Esophagus muscularis mucosa (tissue), 4 donors: ENCODE measurements at regions not wholly inside any gene's neighbourhood (a gene's known extent, or its start where the extent isn't known, plus 50 kb on each side); places are given as distances from the start of the nearest gene placed in this dataset.

ENCODE experiments used
- DNase-seq: peaks from one replicate; pipeline ENCODE4 v3.0.0-alpha.2; 2017; ENCODE audit errors: extremely low spot score
- H3K27ac ChIP-seq, 4 donors: fragments of 200-600 bp; sonication (generic); replicated peaks in 1 of 4; 1 replicate in 3 of 4; 2 replicates in 1 of 4; pipeline ENCODE4 v1.5.1; 2016 to 2019; ENCODE audit warnings: mild to moderate bottlenecking in 1 of 4
- H3K27me3 ChIP-seq, 4 donors: fragments of 200-600 bp; sonication (generic); one replicate each; pipeline versions ENCODE4 v1.5.1 to v1.6.0; 2016 to 2019
- H3K36me3 ChIP-seq, 4 donors: fragments of 200-600 bp; sonication (generic); one replicate each; pipeline ENCODE4 v1.5.1; 2016 to 2019
- H3K4me1 ChIP-seq, 4 donors: fragments of 200-600 bp; sonication (generic); one replicate each; pipeline ENCODE4 v1.5.1; 2016 to 2019
- H3K4me3 ChIP-seq, 4 donors: fragments of 200-600 bp; sonication (generic); 1 replicate in 2 of 4; 2 replicates in 2 of 4; pipeline ENCODE4 v1.5.1; 2016 to 2019; ENCODE audit warnings: mild to moderate bottlenecking in 4 of 4, moderate library complexity in 1 of 4
- H3K9me3 ChIP-seq, 4 donors: fragments of 200-600 bp; sonication (generic); 1 replicate in 3 of 4; 2 replicates in 1 of 4; pipeline ENCODE4 v1.5.1; 2016 to 2019
- EP300 ChIP-seq: sonication (generic); formaldehyde crosslinking; IDR thresholded peaks from one replicate; pipeline ENCODE4 v1.6.1; 2017; ENCODE audit warnings: antibody characterized with exemption
- POLR2A ChIP-seq: fragments of 450-650 bp; IDR thresholded peaks from one replicate; pipeline ENCODE4 v1.6.1; 2017; ENCODE audit warnings: antibody characterized with exemption, moderate library complexity, mild to moderate bottlenecking, low read depth
- POLR2AphosphoS5 ChIP-seq, 2 donors: sonication (generic); formaldehyde crosslinking; IDR thresholded peaks; one replicate each; pipeline ENCODE4 v1.6.1; 2017; ENCODE audit warnings: antibody characterized with exemption in 2 of 2
- WGBS: methylation state at CpG from one replicate; pipeline ENCODE4 v1.1.5; 2018; 5-methylcytosine and 5-hydroxymethylcytosine counted together
- intact Hi-C: fragments of 100-400 bp; cut with DNase I; formaldehyde crosslinking; loops from one replicate; pipeline ENCODE4 v1.15.1; 2023
- TF ChIP-seq, protein P1 (sequence below), 3 experiments: fragments of 200-600 bp in 2 of 3; fragments of 450-650 bp in 1 of 3; sonication (generic) in 2 of 3; IDR thresholded peaks; one replicate each; pipeline ENCODE4 v1.5.1; 2017 to 2019; ENCODE audit warnings: antibody characterized with exemption in 3 of 3, mild to moderate bottlenecking in 2 of 3, moderate library complexity in 1 of 3

GRCh38 chr4:164439037-164439436, 314.9 kb upstream of the SMIM31 start:
- 64% methylated on average over 4 of the region's 4 CpGs for WGBS

DNA sequence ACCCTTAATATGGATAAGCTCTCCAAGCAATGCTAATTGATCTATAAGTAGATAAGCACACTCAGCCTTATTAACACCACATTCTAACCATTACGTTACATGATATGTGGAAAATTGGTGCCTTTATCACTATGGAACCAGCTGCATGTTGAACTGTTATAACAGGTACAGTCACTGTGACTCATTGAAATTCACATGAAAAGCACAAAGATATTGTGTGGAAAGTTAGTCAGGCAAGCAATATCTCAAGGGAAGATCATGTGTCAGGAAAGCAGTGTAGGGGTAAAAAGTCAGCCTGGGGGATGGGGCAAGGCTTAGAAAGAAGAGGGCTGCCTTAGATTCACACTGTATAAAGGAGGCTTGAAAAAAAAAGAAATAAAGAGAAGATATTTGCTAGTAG, 313.7 kb upstream of the SMIM31 start:
- no peak overlapping the region for H3K27ac ChIP-seq
- no peaks in the 10 kb centered on the region for H3K36me3 ChIP-seq
- WGBS, result 94% methylated on average over 1 of the region's 1 CpG
- TF ChIP-seq EP300, result no peak
- TF ChIP-seq POLR2AphosphoS5 (IDR thresholded peaks at IDR 0.05), result no peak
- no peak for TF ChIP-seq POLR2A
- TF ChIP-seq, protein P1, sequence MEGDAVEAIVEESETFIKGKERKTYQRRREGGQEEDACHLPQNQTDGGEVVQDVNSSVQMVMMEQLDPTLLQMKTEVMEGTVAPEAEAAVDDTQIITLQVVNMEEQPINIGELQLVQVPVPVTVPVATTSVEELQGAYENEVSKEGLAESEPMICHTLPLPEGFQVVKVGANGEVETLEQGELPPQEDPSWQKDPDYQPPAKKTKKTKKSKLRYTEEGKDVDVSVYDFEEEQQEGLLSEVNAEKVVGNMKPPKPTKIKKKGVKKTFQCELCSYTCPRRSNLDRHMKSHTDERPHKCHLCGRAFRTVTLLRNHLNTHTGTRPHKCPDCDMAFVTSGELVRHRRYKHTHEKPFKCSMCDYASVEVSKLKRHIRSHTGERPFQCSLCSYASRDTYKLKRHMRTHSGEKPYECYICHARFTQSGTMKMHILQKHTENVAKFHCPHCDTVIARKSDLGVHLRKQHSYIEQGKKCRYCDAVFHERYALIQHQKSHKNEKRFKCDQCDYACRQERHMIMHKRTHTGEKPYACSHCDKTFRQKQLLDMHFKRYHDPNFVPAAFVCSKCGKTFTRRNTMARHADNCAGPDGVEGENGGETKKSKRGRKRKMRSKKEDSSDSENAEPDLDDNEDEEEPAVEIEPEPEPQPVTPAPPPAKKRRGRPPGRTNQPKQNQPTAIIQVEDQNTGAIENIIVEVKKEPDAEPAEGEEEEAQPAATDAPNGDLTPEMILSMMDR (IDR thresholded peaks at IDR 0.05), result no peak
- H3K4me1 ChIP-seq, result no peaks in the 10 kb centered on the region
- no peak overlapping the region for H3K4me3 ChIP-seq
- no peaks in the 10 kb centered on the region for H3K9me3 ChIP-seq
- H3K27me3 ChIP-seq, result no peaks in the 10 kb centered on the region
- no peak for DNase-seq
- intact Hi-C loops, result no loop called here

More at GRCh38 chr4:164439037-164439436, 314.9 kb upstream of the SMIM31 start:
- Histone ChIP-seq H3K36me3 (no peaks in the 10 kb centered on the region), H3K27me3 (no peaks in the 10 kb centered on the region), H3K4me3 (no peak overlapping the region), H3K9me3 (no peaks in the 10 kb centered on the region), H3K27ac (no peak overlapping the region), H3K4me1 (no peaks in the 10 kb centered on the region)
- intact Hi-C loops, result no loop called here
- no peak for DNase-seq
- TF ChIP-seq EP300 (no peak), POLR2A (no peak), POLR2AphosphoS5 (IDR thresholded peaks at IDR 0.05) (no peak)
- TF ChIP-seq, protein P1 (IDR thresholded peaks at IDR 0.05), result no peak

DNA sequence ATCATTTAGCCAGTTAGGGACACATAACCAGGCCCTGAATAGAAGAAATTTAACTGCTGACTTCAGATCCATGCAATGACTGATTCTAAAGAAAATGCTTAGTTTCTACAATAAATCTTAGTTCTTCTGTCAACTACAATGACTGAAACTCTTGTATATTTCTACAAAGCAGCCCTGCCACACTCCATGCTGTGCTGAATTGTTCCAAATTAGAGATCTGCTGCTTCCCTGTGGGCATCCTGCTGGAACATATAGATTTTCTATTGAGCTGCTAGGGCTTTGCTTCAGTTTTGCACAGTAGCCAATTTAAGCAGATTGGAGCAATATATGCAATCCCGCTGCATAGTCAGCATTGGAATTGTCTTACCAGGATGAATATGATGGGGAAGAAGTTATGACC, 312.8 kb upstream of the SMIM31 start:
- no peaks in the 10 kb centered on the region for H3K36me3 ChIP-seq
- whole genome bisulfite sequencing, result 85% methylated on average over 1 of the region's 1 CpG
- intact Hi-C loops, result no loop called here
- no peak overlapping the region for H3K27ac ChIP-seq
- no peak for DNase-seq
- no peaks in the 10 kb centered on the region for H3K4me1 ChIP-seq
- no peaks in the 10 kb centered on the region for H3K9me3 ChIP-seq
- TF ChIP-seq, protein P1 (IDR thresholded peaks at IDR 0.05), result no peak
- TF ChIP-seq POLR2AphosphoS5 (IDR thresholded peaks at IDR 0.05) (no peak), POLR2A (no peak), EP300 (no peak)
- no peaks in the 10 kb centered on the region for H3K27me3 ChIP-seq
- H3K4me3 ChIP-seq, result no peak overlapping the region

- Histone ChIP-seq H3K27me3 (no peaks in the 10 kb centered on the region), H3K4me1 (no peaks in the 10 kb centered on the region), H3K9me3 (no peaks in the 10 kb centered on the region), H3K4me3 (no peak overlapping the region), H3K27ac (no peak overlapping the region), H3K36me3 (no peaks in the 10 kb centered on the region)
- WGBS, result 69% methylated on average over 3 of the region's 3 CpGs
- intact Hi-C loops, result no loop called here
- TF ChIP-seq EP300, result no peak
- TF ChIP-seq, protein P1 (IDR thresholded peaks at IDR 0.05), result no peak
- no peak for TF ChIP-seq POLR2AphosphoS5 (IDR thresholded peaks at IDR 0.05)
- DNase-seq, result no peak
These were observed 311.8 kb upstream of the SMIM31 start for GRCh38 chr4:164442180-164442579.

DNA sequence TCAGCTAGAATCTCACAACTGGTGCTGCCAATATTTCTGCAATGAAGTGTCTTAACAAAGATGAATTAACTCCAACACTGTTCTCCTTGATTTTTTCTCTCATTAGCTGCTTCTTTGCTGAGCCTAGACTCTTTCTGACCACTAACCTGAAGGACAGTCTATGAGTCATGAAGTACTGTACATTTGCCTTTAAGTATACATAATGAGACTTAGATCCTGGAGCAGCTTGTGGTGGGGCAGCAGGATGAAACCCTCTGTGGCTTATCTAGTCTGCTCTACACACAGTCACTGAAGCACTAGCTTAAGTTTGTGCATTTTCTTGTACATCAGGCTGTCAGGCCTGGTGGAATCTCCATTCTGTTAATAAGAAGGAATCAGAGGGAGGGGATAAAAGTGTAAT, 307.4 kb upstream of the SMIM31 start:
- no peaks in the 10 kb centered on the region for H3K36me3 ChIP-seq
- no peak overlapping the region for H3K4me3 ChIP-seq
- no peak for TF ChIP-seq POLR2A
- TF ChIP-seq, protein P1 (IDR thresholded peaks at IDR 0.05), result no peak
- no peak for TF ChIP-seq EP300
- TF ChIP-seq POLR2AphosphoS5 (IDR thresholded peaks at IDR 0.05), result no peak
- H3K27me3 ChIP-seq, result no peaks in the 10 kb centered on the region
- no peaks in the 10 kb centered on the region for H3K9me3 ChIP-seq
- H3K4me1 ChIP-seq, result no peaks in the 10 kb centered on the region
- intact Hi-C loops, result no loop called here
- DNase-seq, result no peak
- H3K27ac ChIP-seq, result no peak overlapping the region
